Sigmoid colon (tissue), 3 donors: ENCODE measurements at regions not wholly inside any gene's neighbourhood (a gene's known extent, or its start where the extent isn't known, plus 50 kb on each side); places are given as distances from the start of the nearest gene placed in this dataset.
"Not testable (repeated sequence)": the region's sequence is repeated elsewhere in the genome, so short reads cannot be mapped to it uniquely, and the experiment has no call there.

ENCODE experiments used
- POLR2A ChIP-seq, 2 donors: fragments of 450-650 bp; IDR thresholded peaks; one replicate each; pipeline ENCODE4 v1.6.1; 2016; ENCODE audit warnings: antibody characterized with exemption in 2 of 2, mild to moderate bottlenecking in 2 of 2, moderate library complexity in 2 of 2
- TF ChIP-seq, protein P1 (sequence below), 4 experiments: fragments of 450-650 bp in 3 of 4; fragments of 200-600 bp in 1 of 4; IDR thresholded peaks; one replicate each; pipeline ENCODE4 v1.5.1; 2016 to 2019; ENCODE audit warnings: antibody characterized with exemption in 4 of 4, mild to moderate bottlenecking in 3 of 4, moderate library complexity in 2 of 4

DNA sequence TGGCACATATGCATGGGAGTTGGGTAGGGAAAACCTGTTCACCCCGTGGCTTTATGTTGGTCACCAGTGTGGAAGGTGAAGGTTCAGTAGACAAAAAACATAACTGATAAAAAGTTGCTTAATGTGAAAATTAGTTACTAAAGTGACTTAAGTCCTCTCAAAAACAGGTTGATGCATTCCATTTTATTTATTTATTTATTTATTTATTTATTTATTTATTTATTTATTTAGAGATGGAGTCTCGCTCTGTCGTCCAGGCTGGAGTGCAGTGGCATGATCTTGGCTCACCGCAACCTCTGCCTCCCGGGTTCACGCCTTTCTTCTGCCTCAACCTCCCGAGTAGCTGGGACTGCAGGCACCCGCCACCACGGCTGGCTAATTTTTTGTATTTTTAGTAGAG, 541.0 kb downstream of the DCDC2C start:
- TF ChIP-seq, protein P1, sequence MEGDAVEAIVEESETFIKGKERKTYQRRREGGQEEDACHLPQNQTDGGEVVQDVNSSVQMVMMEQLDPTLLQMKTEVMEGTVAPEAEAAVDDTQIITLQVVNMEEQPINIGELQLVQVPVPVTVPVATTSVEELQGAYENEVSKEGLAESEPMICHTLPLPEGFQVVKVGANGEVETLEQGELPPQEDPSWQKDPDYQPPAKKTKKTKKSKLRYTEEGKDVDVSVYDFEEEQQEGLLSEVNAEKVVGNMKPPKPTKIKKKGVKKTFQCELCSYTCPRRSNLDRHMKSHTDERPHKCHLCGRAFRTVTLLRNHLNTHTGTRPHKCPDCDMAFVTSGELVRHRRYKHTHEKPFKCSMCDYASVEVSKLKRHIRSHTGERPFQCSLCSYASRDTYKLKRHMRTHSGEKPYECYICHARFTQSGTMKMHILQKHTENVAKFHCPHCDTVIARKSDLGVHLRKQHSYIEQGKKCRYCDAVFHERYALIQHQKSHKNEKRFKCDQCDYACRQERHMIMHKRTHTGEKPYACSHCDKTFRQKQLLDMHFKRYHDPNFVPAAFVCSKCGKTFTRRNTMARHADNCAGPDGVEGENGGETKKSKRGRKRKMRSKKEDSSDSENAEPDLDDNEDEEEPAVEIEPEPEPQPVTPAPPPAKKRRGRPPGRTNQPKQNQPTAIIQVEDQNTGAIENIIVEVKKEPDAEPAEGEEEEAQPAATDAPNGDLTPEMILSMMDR (IDR thresholded peaks at IDR 0.05): not testable (repeated sequence)
- TF ChIP-seq POLR2A (IDR thresholded peaks at IDR 0.05): not testable (repeated sequence)
